ENCODE measurements at regions not wholly inside any gene's neighbourhood (a gene's known extent, or its start where the extent isn't known, plus 50 kb on each side); places are given as distances from the start of the nearest gene placed in this dataset.

DNA sequence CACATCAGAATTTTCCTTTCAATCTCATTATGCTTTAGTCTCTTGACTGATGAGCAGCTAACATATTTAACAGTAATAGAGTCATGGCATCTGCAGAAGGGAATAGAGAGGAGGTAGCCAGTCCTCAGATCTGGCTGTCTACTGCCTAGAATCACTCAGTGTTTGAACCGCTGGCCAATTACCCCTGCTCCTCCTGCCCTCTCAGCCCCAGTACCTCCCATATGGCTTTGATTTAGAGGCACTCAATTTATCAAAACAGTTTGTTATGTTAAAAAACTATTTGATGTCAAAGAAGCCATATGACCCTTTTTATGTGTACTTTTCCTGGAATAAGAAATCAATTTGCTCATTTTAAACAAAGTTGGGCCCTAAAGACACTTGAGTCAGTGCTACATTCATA is 355.2 kb downstream of the CMPK2 start:
- DNase-seq (ENCODE audit: low read depth in 1 of 2, low spot score in 1 of 2): no peak
- TF ChIP-seq JUND (IDR thresholded peaks at IDR 0.05; ENCODE audit: low read depth): no peak
- in situ Hi-C loops (cut with HindIII; ENCODE audit: low pct_unique_long_range_greater_than_20kb, low sequenced_read_pairs): no loop called here

DNA sequence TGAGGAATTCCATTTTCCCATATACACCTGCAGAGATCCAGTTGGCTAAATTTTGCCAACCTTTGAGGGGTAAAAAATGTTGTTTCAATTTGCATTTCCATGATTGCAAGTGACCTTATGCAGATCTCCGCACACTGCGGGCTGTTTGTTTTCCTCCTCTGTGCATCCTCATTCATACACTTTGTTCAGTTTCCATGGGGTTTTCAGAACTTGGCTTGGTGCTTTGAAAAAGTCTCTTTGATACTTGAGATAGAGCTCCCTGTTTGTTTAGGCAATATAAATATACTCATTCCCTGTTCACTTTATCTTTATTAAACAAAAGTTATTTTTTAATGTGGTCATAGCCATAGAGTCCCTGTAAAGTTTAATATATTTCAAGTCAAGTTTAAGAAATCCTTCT is 353.1 kb downstream of the CMPK2 start:
- in situ Hi-C loops (cut with HindIII; ENCODE audit: low pct_unique_long_range_greater_than_20kb, low sequenced_read_pairs): no loop called here
- no peak for TF ChIP-seq JUND (IDR thresholded peaks at IDR 0.05; ENCODE audit: low read depth)

DNA sequence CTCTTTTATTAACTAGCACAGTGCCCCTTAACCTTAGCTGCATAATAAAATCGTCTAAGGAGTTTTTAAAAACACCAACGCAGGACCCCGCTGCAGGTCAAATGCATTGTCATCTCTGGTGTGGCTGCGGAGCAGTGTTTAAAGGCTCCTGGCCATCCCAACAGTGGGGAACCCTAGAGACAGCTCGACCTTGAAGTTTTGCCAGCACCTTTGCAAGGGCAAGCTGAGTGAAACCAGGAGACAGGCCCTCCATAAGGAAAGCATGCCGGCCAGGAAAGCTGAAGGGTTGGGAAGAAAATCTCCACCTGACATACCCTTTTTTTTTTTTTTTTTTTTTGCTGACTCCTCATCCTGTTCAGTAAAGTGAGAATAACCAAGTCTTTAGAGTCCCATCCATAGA is 349.0 kb downstream of the CMPK2 start:
- in situ Hi-C loops (cut with HindIII; ENCODE audit: low pct_unique_long_range_greater_than_20kb, low sequenced_read_pairs): no loop called here
- no peak for DNase-seq (ENCODE audit: low read depth in 1 of 2, low spot score in 1 of 2)

More for the DNA sequence above, 353.1 kb downstream of the CMPK2 start:
- DNase-seq (ENCODE audit: low read depth in 1 of 2, low spot score in 1 of 2): no peak

DNA sequence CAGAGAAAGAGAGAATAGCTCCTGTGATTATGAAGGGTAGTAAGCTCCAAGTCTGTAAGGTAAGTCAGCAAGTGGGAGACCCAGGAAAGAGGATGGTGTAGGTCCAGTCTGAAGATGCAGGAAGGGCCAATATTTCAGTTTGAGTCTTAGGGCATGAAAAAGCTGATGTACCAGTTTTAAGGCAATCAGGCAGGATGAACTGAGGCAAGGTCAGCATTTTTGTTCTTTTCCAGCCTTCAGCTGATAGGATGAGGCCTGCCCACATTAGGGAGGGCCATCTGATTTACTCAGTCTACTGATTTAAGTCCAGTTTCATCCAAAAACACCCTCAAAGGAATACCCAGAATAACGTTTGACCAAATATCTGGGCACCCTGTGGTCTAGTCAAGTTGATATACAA is 347.3 kb downstream of the CMPK2 start:
- TF ChIP-seq JUND (IDR thresholded peaks at IDR 0.05; ENCODE audit: low read depth): no peak
- no peak for DNase-seq (ENCODE audit: low read depth in 1 of 2, low spot score in 1 of 2)
- in situ Hi-C loops (cut with HindIII; ENCODE audit: low pct_unique_long_range_greater_than_20kb, low sequenced_read_pairs): no loop called here

More for the DNA sequence above, 349.0 kb downstream of the CMPK2 start:
- no peak for TF ChIP-seq JUND (IDR thresholded peaks at IDR 0.05; ENCODE audit: low read depth)

DNA sequence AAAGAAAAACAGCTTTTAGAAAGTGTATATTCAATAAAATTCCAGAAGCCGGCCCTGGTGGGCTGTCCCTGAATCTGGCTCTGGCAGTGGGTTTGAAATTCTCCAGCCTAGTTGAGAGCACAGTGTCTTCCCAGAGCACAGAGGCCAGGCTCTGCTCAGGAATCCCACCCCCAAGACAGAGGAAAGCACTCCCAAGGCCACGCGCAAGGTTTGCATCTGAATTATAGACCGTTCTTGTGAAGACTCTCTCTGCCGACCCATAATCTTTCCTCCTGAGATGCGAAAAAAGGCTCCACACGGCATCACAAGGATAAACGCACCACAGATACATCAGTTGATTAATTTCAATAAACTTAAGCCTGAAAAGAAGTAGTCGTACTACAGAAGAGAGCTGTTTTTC is 342.2 kb downstream of the CMPK2 start:
- in situ Hi-C loops (cut with HindIII; ENCODE audit: low pct_unique_long_range_greater_than_20kb, low sequenced_read_pairs): no loop called here
- no peak for TF ChIP-seq JUND (IDR thresholded peaks at IDR 0.05; ENCODE audit: low read depth)
- no peak for DNase-seq (ENCODE audit: low read depth in 1 of 2, low spot score in 1 of 2)

DNA sequence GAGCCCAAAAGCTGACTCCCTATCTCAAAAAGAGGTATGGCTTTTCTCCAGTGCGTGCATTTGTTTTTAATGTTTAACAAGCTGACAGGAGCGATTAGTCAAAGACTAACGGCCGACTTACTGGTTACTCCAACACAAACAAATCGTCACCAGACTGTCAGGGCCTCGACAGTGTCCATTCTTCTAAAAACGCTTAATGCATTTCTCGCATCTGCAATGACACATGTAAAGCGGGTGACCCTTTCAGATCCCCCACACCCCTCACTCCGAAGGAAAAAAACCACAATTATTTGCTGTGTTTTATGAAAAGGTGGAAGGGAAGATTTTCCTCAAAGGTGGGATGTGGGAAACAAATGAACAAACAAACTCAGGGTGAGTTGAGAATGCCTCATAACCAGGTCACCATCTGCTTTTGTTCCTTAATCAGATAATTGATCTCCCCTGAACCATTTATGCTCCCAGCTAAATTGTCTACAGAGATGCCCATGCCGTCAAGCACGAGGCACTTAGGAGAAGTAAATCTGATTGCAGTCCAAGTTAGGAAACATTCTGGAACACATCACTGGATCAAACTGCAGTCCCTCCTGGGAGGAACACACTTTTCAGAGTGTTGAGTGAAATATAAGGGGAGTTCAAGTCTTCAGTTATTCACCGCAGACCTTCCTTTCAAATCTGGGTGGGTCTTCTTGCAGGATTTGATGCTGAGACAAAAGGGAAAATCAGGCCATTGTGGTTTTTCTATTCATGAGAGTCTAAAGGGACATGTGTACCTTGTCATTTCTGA is 340.8 kb downstream of the CMPK2 start:
- no peak for DNase-seq (ENCODE audit: low read depth in 1 of 2, low spot score in 1 of 2)

DNA sequence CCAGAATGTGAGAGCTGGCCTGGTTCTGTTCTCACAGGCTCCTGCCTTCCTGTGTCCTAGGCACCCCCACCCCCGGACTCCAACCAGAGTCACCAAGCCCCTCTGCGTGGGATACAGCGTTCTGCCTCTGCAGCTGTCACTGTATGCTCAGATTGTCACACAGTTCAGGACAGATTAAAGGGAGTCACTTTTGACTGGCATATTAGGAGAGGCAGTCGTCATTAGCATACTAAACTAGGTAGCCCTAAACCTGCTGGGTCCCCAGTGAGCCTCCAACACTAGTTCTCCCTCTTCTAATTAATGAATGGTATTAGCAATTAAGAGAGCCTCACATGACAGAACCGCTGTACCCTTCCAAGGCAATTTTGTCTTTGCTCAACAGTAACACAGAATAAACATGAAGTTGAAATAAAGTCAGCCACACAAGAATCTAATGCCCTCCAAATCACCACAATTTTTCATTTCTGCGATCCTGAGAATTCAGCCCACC is 340.2 kb downstream of the CMPK2 start:
- no peak for TF ChIP-seq JUND (IDR thresholded peaks at IDR 0.05; ENCODE audit: low read depth)
- no peak for DNase-seq (ENCODE audit: low read depth in 1 of 2, low spot score in 1 of 2)
- in situ Hi-C loops (cut with HindIII; ENCODE audit: low pct_unique_long_range_greater_than_20kb, low sequenced_read_pairs): no loop called here

More for the DNA sequence above, 340.8 kb downstream of the CMPK2 start:
- in situ Hi-C loops (cut with HindIII; ENCODE audit: low pct_unique_long_range_greater_than_20kb, low sequenced_read_pairs): no loop called here
- TF ChIP-seq JUND (IDR thresholded peaks at IDR 0.05; ENCODE audit: low read depth): no peak

DNA sequence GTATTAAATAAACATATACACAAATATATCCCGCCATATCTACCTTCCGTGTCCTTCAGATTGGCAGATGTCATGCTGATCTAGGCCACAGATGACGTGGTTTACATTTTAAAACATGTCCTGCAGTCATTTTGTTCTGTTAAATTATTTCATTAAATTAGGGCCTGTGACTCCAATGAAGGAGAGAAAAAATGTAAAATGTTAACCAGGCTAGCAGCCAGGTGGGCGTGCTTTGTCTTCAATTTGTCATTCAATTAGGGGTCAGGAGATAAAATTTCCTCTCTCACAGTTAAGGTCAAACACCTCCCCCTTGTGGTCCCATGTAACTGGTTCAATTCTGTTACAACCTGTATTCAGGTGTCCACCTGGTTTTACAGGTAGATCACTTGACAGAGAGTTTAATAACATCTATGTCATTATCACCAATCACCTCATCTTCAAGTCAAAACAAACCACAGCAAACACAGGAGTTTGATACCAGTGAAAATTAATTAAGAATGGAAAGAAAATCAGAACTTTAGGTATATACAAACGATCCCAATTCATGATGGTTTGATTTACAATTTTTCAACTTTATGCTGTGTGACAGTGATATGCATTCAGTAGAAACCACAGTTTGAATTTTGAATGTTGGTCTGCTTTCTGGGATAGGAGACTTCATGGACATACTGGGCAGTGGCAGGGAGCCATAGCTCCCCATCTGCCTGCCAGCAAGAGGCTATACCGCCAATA is 339.4 kb downstream of the CMPK2 start:
- no peak for TF ChIP-seq JUND (IDR thresholded peaks at IDR 0.05; ENCODE audit: low read depth)
- DNase-seq (ENCODE audit: low read depth in 1 of 2, low spot score in 1 of 2): peak in 1 of 2 experiments; percentile 30
- in situ Hi-C loops (cut with HindIII; ENCODE audit: low pct_unique_long_range_greater_than_20kb, low sequenced_read_pairs): no loop called here

DNA sequence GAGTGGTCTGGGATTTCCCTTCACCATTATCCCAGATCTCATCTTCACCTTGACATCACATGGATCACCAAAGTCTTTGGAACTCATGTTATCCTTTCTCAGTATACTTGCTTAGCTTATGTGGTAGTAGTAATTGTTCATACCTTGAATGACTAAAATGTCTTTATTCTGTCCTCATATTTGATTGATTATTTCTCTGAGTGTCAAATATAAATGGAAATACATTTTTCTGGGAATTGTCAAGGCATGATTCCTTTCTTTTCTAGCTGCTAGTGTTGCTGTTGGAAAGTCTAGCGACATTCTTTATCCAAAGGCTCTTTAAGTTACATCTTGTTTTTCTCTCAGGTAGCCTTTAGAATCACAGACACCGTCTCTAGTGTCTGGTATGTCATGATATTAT is 334.4 kb downstream of the CMPK2 start:
- DNase-seq (ENCODE audit: low read depth in 1 of 2, low spot score in 1 of 2): no peak
- TF ChIP-seq JUND (IDR thresholded peaks at IDR 0.05; ENCODE audit: low read depth): no peak
- in situ Hi-C loops (cut with HindIII; ENCODE audit: low pct_unique_long_range_greater_than_20kb, low sequenced_read_pairs): no loop called here

DNA sequence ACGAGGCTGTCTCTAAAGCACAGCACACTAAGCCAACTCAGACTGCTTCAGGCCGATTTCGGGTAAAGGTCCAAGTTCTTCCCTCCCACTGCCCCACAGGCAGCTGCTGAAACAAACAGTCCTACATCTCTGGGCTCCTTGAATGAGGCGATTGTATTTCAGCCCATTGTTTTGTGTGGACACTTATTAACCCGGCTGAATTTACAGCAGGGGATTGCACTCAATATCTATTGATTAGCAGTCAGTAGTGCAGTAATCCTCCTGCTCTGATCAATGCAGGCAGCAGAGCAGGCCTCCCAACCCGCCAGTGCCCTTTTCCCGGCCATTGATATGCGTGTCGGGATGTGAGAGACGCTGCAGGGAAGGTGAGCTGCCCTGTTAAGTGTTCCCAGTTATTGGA is 330.1 kb downstream of the CMPK2 start:
- DNase-seq (ENCODE audit: low read depth in 1 of 2, low spot score in 1 of 2): no peak
- in situ Hi-C loops (cut with HindIII; ENCODE audit: low pct_unique_long_range_greater_than_20kb, low sequenced_read_pairs): no loop called here
- no peak for TF ChIP-seq JUND (IDR thresholded peaks at IDR 0.05; ENCODE audit: low read depth)

DNA sequence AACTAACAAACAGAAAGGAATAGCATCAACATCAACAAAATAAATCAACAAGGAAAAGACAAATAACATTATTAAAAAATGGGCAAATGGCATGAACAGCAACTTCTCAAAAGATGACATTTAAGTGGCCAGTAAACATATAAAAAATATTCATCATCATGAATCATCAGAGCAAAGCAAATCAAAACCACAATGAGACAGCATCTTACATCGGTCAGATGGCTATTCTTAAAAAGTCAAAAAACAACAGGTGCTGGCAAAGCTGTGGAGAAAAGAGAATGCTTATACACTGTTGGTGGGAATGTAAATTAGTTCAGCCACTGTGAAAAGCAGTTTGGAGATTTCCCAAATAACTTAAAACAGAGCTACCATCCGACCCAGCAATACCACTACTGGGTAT is 327.1 kb downstream of the CMPK2 start:
- in situ Hi-C loops (cut with HindIII; ENCODE audit: low pct_unique_long_range_greater_than_20kb, low sequenced_read_pairs): no loop called here
- no peak for TF ChIP-seq JUND (IDR thresholded peaks at IDR 0.05; ENCODE audit: low read depth)
- no peak for DNase-seq (ENCODE audit: low read depth in 1 of 2, low spot score in 1 of 2)

DNA sequence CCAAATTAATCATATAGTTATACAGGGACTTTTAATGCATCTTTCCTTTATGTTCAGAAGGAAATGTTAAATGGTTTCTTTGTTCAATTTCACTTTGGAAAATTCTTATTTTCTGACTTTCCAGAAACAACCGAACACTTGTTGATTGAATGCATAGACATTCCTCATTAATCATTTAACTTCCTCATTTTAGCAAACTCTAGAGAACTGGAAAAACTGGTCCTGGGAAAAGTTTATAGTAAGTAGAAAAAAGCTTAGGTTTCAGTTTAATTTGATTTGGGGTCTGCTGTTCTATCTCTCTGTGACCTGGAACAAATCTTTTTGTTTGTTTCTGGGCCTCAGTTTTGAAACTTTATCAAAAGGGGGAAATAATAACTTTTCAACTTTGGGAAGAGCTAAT is 320.4 kb downstream of the CMPK2 start:
- TF ChIP-seq JUND (IDR thresholded peaks at IDR 0.05; ENCODE audit: low read depth): no peak
- no peak for DNase-seq (ENCODE audit: low read depth in 1 of 2, low spot score in 1 of 2)
- in situ Hi-C loops (cut with HindIII; ENCODE audit: low pct_unique_long_range_greater_than_20kb, low sequenced_read_pairs): no loop called here

DNA sequence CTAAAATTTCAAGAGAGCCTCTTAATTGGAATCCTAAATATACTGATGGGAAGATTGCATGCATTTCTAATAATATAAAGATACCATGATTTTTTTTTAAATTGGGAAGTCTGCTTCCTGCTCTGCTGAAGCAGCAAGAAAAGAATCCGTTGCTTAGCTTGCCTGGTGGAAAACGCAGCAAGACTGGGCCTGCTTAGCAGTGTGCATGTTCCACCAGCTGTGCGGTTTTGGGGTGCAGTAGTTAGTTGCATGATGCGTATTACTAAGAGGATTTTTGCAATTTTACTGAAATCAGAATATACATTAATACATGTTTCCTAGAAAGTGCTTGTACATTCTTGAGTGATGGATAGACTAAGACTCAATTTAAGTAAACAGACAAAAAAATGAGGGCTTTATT is 319.9 kb downstream of the CMPK2 start:
- TF ChIP-seq JUND (IDR thresholded peaks at IDR 0.05; ENCODE audit: low read depth): no peak

More for the DNA sequence above, 319.9 kb downstream of the CMPK2 start:
- DNase-seq (ENCODE audit: low read depth in 1 of 2, low spot score in 1 of 2): no peak
- in situ Hi-C loops (cut with HindIII; ENCODE audit: low pct_unique_long_range_greater_than_20kb, low sequenced_read_pairs): no loop called here
